ENCODE measurements at regions not wholly inside any gene's neighbourhood (a gene's known extent, or its start where the extent isn't known, plus 50 kb on each side); places are given as distances from the start of the nearest gene placed in this dataset.

- no peak for DNase-seq (ENCODE audit: low read depth in 1 of 2, low spot score in 2 of 2)
- no peak for FAIRE-seq
- no peaks in the 10 kb centered on the region for H3K23me2 ChIP-seq (ENCODE audit: low read depth, low read length)
- no peak overlapping the region for H2BK15ac ChIP-seq (ENCODE audit: low read length)
- H3K27me3 ChIP-seq (replicated peaks in 1 of 4; ENCODE audit: control insufficient read depth in 3 of 4, extremely low read depth in 1 of 4, insufficient read depth in 3 of 4, low read length in 3 of 4), result no peaks in the 10 kb centered on the region; a peak in 1 of 7 replicates
- H3K9me3 ChIP-seq (ENCODE audit: insufficient read depth in 2 of 2, low read depth in 1 of 2, low read length in 1 of 2), result no peaks in the 10 kb centered on the region
- no peak overlapping the region for H3K18ac ChIP-seq (ENCODE audit: extremely low read depth, low read length)
- H3K4me3 ChIP-seq (ENCODE audit: extremely low read depth in 1 of 4, insufficient read depth in 2 of 4, low read depth in 3 of 4, low read length in 4 of 4), result no peak overlapping the region
- TF ChIP-seq CREB1 (IDR thresholded peaks at IDR 0.05) (no peak), KDM1A (IDR thresholded peaks at IDR 0.05; ENCODE audit: borderline replicate concordance, low read length) (peak; percentile 57; the same call in 1 of the 2 replicates), RFX5 (IDR thresholded peaks at IDR 0.05; ENCODE audit: borderline replicate concordance, low read depth, low read length) (no peak), HDAC2 (IDR thresholded peaks at IDR 0.05; ENCODE audit: borderline replicate concordance in 1 of 2, low read depth in 2 of 2, low read length in 2 of 2) (no peak), EZH2 (IDR thresholded peaks at IDR 0.05; ENCODE audit: low read depth, low read length, severe bottlenecking) (no peak)
- H4K20me1 ChIP-seq (replicated peaks in 1 of 2; ENCODE audit: control insufficient read depth in 1 of 2, insufficient read depth in 2 of 2, low read length in 2 of 2), result no peaks in the 10 kb centered on the region
- H3K9ac ChIP-seq (replicated peaks in 1 of 4; ENCODE audit: extremely low read depth in 1 of 4, low read depth in 3 of 4, low read length in 3 of 4), result no peak overlapping the region
- no peak overlapping the region for H4K91ac ChIP-seq (replicated peaks; ENCODE audit: insufficient read length, low read length)
- peaks cover 0 to 11% (median 0%) of the 10 kb centered on the region in 4 experiments; a peak in 3 of 7 replicates for H3K4me1 ChIP-seq (replicated peaks in 1 of 4; ENCODE audit: control insufficient read depth in 3 of 4, insufficient read depth in 4 of 4, low read length in 3 of 4)
- POLR2A ChIA-PET (ENCODE audit: partially characterized antibody), result no interaction called here
- H3K4me2 ChIP-seq (ENCODE audit: insufficient read depth in 1 of 2, low read depth in 2 of 2, low read length in 2 of 2), result no peak overlapping the region
- no peak overlapping the region for H2AK5ac ChIP-seq (ENCODE audit: low read depth, low read length)
- CTCF ChIA-PET (ENCODE audit: partially characterized antibody), result interaction anchor here (0.9 to 2.3 kb wide), 3 partner anchors 16 to 179 kb away, joined by 3 to 9 read pairs (median 7); no protein-coding TSS in a partner anchor
- H3K79me2 ChIP-seq (ENCODE audit: control insufficient read depth in 1 of 2, insufficient read depth in 2 of 2, low read length in 2 of 2), result no peaks in the 10 kb centered on the region
- H2BK12ac ChIP-seq (ENCODE audit: low read depth, low read length), result no peak overlapping the region
- 80% methylated on average over 5 of the region's 5 CpGs; no CpG with 5 or more reads in 1 of the 2 experiments for WGBS, 2 experiments (ENCODE audit: extremely low coverage in 1 of 2, insufficient coverage in 1 of 2, insufficient read length in 1 of 2, insufficient replicate concordance in 2 of 2, low coverage in 1 of 2, low lambda C conversion rate in 2 of 2, missing lambda C conversion rate in 1 of 2)
- no peak overlapping the region for H2BK120ac ChIP-seq (replicated peaks; ENCODE audit: low read depth, low read length)
- H3K23ac ChIP-seq (ENCODE audit: insufficient read length), result no peak overlapping the region
- peak overlapping the region; percentile 58; the same call in 1 of the 2 replicates for H4K8ac ChIP-seq (ENCODE audit: extremely low read depth, insufficient read depth, low read length)
- H2BK20ac ChIP-seq (ENCODE audit: low read length), result no peak overlapping the region
- H4K5ac ChIP-seq (ENCODE audit: insufficient read length, low read depth, low read length), result no peak overlapping the region
- no peak overlapping the region for H3K4ac ChIP-seq (replicated peaks; ENCODE audit: insufficient read length, low read depth, low read length)
- no peaks in the 10 kb centered on the region for H3K36me3 ChIP-seq (ENCODE audit: control insufficient read depth in 2 of 4, insufficient read depth in 4 of 4, low read length in 3 of 4)
- no peak overlapping the region for H3K56ac ChIP-seq (replicated peaks; ENCODE audit: insufficient read length, low read depth, low read length)
- H2BK5ac ChIP-seq (ENCODE audit: low read depth, low read length), result no peak overlapping the region
- no peak overlapping the region for H3K14ac ChIP-seq (ENCODE audit: insufficient read length)
- H3K79me1 ChIP-seq (ENCODE audit: low read depth, low read length), result no peaks in the 10 kb centered on the region
- no peak overlapping the region for H3K27ac ChIP-seq (ENCODE audit: low read depth, low read length)
- H2AFZ ChIP-seq (ENCODE audit: low read length), result peak overlapping the region; percentile 49; the same call in 1 of the 2 replicates
Measured at GRCh38 chr20:40766790-40767614, 78.0 kb upstream of the MAFB start.
